GM12801 (cell line): ENCODE measurements at regions not wholly inside any gene's neighbourhood (a gene's known extent, or its start where the extent isn't known, plus 50 kb on each side); places are given as distances from the start of the nearest gene placed in this dataset.

Experiments
- CTCF ChIP-seq: IDR thresholded peaks from one replicate; pipeline ENCODE4 v1.5.1; 2011; ENCODE audit warnings: control low read depth; ENCODE audit not compliant: insufficient read length; ENCODE audit errors: extremely low read depth

GRCh38 chr2:43135583-43135982 is 90.8 kb downstream of the ZFP36L2 start:
- TF ChIP-seq CTCF: no peak

- TF ChIP-seq CTCF: no peak
These were observed 91.9 kb downstream of the ZFP36L2 start for GRCh38 chr2:43134571-43134889.

GRCh38 chr2:43133708-43134570 is 92.5 kb downstream of the ZFP36L2 start:
- TF ChIP-seq CTCF: no peak

GRCh38 chr2:43133336-43133707 is 93.1 kb downstream of the ZFP36L2 start:
- TF ChIP-seq CTCF: no peak

GRCh38 chr2:43132683-43133301 is 93.6 kb downstream of the ZFP36L2 start:
- no peak for TF ChIP-seq CTCF

GRCh38 chr2:43131890-43132682 is 94.3 kb downstream of the ZFP36L2 start:
- no peak for TF ChIP-seq CTCF
